HG02885 (cell line): ENCODE measurements at regions not wholly inside any gene's neighbourhood (a gene's known extent, or its start where the extent isn't known, plus 50 kb on each side); places are given as distances from the start of the nearest gene placed in this dataset.

Source experiments
- ATAC-seq: cut with Tn5 transposase; IDR thresholded peaks from one replicate; pipeline ENCODE4 v1.9.1; 2021; ENCODE audit warnings: mild to moderate bottlenecking; ENCODE audit not compliant: unreplicated experiment, poor library complexity

DNA sequence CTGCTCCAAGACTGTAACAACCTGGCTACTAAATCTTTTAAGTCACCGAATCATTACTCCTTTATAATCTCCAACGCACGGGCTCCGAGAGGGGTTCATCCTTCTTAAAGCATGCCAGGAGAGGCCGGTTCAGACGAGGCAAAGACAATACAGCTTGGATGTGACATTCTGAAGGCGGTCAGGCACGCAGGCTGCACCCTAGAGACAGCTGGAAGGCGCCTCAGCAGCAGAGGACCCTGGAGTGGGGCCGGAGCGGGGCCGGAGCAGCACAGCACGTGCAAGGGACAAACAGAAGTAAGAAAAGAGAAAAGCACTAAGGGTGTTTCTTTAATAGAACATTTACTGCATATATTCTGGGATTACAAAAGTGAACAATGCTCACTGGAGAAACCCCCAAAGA, 97.8 kb upstream of the PPP2R2D start:
- no peak for ATAC-seq

- no peak for ATAC-seq
These were observed 96.9 kb upstream of the PPP2R2D start for GRCh38 chr10:131803860-131804425.

DNA sequence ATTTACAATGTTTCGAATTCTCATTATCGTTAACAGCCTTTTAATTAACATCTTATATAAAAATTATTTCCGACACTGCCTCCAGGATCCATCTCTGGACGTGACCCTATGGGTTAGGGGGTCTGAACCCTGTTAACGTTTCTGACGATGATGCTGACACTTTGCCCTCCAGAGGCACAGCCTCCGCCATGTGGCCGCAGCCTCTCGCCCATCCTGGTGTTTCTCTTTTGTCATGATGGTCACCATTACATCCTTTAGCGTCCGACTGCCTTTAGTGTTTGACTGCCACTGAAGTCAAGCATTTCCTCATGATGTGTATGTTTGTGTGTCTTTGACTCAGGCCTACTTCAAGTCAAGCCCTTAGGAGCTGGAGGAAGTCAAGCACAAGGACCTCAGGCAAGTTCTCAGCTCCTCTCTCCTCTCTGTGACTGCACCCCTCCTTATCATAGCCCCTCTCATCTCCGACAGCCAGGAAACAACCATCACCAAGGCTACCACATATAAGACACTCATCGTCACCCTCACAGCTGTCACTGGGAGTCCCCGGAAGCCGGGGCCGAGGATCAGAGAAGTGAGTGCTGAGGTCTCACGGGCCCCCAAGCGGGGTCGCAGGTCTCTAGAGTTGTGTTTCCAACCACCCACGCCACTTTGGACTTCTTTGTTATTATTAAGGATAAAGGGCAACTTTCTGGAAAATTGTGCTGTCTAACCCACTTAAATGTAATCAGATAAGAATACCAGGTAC, 96.1 kb upstream of the PPP2R2D start:
- no peak for ATAC-seq

DNA sequence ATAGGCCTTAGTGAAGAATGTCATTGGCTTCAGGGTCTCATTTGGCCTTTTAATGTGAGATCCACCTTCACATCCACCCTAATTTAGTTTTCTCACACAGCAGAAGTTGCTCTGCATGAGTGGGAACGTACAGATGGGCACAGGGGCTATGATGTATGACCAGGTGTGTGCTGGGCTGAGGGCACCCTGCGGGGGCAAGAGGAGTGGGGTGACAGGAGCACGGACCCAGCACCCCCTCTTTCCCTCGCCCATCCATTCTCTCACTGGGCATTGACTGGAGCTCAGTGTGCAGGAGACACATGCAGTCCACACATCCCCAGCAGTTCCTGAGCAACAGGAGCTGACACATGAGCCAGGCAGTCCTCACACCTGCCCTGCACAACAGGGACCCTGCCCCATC, 95.1 kb upstream of the PPP2R2D start:
- no peak for ATAC-seq

DNA sequence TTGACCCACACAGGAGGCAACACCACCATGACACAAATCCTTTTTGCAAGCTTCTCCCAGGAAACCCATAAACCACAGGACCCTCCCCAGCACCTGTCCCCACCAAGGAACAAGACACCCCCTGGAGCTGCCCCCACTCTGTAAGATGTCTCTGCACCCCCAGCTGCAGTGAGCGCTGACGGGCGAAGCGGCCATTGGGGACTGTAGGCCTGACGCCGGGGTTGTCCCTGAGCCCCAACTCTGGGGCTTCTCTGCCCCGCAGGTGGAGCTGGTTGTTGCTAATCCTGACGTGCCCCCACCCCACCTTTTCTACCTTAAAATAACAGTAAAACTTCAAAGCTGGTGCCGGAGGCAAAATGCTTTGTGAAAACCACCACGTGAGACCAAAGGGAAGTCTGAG, 94.7 kb upstream of the PPP2R2D start:
- ATAC-seq = no peak

- no peak for ATAC-seq
These were observed 94.0 kb upstream of the PPP2R2D start for GRCh38 chr10:131806646-131807317.

DNA sequence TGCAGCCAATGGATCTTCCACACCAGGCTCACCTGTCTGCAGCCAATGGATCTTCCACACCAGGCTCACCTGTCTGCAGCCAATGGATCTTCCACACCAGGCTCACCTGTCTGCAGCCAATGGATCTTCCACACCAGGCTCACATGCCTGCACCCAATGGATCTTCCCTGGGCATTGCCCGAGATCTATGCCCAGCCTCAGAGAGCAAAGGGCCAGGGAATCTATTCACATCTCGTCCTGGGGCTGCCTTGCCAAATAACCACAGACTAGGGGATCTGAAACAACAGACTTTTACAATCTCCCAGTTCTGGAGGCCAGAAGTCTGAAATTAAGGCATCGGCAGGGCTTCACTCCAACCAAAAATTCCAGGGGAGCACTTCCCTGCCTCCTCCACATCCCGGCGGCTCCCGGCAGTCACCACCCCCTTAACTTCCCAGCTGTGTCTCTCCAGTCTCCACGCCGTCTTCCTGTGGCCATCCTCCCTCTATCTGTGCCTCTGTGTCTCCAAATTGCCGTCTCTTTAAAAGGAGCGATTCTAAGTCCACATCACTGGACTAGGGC, 92.4 kb upstream of the PPP2R2D start:
- no peak for ATAC-seq

DNA sequence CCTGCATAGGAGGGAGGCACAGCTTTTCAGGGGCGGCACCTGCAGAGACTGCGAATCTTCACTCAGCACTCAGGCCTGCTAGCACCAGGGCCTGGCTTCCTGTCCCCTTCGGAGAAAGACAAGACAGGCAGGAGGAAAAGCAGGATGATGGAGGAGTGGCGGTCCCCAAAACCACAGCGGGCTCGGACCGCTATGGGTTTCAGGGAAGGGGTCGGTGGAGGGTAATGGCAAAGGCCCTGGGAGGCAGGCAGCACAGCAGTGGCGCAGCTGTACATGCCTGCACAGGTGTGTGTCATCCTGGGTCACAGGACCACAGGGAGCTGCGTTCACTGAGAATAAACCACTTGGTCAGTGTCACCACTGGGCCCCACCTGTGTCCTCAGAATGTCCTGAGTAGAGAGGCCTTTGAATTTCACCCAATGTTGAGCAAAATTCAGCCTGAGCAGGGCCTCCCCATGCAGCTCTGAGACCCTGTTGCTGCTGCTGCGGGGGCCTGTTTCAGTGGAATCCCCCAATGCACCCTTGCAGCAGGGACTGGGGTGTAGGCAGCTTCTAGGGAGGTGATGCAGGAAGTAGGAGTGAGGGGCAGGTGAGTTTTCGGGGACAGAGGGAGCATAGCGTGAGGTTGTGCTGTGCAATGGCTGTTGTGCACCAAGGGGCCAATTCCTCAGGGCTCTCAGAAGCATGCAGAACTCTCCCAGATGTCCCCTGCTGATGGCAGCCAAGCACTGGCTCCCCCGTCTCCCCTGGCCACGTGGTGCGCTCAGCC, 90.6 kb upstream of the PPP2R2D start:
- ATAC-seq = no peak

DNA sequence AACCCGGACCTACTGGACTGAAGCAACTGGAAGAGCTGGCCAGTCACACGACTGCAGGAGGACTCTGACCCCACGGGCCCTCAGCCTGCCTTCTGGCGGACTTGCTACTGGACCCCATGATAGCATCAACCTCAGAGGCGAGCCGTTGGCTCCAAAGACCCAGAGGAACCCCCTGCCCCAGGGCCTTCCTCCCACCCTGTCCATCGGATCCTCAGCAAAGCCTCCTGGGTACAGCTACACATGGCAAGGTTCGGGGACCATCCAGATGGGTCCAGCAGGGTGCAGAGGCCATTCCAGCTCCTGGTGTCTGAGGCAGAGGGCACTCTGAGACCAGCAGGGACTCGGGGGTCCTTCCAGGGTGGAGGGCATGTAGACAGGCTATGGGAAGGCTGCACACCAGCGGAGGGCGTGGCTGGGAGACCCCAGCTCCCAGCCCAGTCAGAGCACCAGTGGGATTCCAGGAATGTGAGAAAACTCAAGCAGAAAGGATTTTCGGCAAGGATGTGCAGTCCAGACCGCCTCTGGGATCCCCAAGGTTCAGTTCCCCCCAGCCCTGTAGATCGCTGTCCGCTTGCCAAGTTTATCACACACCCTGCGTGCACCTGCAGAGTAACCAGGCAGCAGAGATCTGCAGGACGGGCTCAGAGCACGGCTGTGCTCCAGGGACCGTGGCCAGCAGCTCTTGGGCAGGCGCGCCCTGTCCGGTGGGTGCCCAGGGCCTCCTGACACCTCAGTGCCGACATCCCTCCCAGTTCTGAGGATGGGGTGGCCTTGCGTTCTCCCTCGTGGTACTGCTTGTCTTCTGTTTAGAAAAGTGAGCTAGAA, 89.8 kb upstream of the PPP2R2D start:
- no peak for ATAC-seq

DNA sequence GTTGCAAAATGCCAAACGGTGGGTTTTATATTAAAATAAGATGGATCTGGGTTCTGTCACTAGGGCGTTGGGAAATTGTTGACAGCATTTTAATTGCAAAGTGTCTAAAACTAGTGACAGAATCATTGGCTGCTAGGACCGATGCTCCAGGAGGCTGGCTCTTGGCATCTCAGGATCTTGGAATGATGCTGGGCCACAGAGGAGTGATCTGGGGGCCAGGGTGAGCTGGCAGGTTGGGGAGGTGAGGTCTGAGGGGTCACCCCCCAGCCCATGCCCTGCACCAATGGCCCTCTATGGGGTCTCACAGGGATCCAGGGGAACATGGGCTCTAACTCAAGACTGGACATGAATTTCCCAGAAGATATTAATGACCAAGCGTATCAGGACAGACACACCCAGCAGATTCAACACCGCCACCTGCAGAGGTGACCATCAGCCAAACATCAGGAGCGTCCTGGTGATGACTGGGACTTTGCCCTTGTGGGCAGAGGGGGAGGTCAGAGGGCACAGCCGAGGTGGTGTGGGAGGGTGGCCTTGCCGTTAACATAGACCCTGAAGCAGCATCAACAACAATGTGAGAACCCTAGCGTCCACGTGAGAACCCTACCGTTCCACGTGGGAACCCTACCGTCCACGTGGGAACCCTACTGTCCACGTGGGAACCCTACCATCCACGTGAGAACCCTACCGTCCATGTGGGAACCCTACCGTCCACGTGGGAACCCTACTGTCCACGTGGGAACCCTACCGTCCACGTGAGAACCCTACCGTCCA, 89.0 kb upstream of the PPP2R2D start:
- ATAC-seq = no peak

- ATAC-seq = no peak
These were observed 87.8 kb upstream of the PPP2R2D start for GRCh38 chr10:131812736-131813604.

DNA sequence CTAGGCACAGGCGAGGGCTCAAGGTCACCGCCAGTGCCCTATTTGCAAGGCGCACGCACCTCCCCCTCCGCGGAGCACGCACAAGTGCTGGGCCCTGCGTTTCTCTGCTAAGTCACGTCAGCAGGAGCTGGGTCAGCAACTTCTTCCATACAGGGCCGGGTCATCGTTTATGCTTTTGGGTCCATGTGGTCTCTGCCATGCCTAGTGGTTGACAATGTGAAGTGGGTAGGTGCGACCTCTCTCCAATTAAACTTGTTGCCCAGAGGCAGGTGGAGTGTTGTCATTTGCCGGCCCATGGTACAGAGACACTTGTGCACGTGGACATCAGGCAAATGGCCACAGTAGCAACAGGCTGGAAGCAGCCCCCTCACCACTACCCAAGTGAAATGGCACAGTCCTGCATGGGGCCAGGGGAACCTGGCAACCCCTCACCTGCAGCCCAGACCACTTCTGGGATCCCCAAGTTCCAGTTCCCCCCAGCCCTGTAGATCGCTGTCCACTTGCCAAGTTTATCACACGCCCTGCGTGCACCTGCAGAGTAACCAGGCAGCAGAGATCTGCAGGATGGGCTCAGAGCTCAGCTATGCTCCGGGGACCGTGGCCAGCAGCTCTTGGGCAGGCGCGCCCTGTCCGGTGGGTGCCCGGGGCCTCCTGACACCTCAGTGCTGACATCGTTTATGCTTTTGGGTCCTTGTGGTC, 86.1 kb upstream of the PPP2R2D start:
- ATAC-seq = no peak

DNA sequence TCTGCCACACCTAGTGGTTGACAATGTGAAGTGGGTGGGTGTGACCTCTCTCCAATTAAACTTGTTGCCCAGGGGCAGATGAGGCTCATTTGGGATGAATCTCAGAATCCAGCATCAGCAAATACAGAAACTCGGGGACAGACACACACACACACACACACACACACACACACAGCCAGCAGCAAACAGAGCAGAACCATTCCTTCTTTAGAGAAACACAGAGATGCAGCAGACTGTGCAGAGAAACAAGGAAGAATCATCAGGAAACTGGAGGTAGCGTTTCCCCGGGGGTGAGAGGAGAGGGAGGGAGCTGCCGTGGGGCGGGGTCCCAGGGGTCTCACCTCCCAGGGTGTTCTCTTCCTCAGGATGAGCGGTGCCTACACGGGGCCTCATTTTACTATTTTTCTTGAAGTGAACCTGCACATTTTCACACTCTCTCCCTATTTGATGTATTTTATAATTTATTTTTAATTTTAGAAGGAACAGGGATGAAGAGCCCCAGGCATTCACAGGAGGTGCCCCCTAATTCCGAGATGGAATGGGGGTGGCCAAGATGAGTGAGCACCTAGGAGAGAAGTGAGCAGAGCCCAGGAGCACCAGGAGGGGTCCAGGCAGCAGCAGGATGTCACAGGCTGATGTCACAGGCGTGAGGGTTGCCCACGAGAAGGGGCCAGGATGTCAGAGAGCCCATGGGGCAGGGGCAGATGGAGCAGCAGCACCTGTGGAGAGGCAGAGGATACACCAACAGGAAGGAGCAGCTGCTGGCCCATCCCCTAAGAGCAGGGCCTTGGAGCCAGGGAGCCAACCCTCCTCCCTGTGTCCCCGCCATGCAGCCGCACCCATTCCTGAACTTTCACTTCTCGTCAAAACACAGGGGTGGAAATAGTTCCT, 85.3 kb upstream of the PPP2R2D start:
- no peak for ATAC-seq

DNA sequence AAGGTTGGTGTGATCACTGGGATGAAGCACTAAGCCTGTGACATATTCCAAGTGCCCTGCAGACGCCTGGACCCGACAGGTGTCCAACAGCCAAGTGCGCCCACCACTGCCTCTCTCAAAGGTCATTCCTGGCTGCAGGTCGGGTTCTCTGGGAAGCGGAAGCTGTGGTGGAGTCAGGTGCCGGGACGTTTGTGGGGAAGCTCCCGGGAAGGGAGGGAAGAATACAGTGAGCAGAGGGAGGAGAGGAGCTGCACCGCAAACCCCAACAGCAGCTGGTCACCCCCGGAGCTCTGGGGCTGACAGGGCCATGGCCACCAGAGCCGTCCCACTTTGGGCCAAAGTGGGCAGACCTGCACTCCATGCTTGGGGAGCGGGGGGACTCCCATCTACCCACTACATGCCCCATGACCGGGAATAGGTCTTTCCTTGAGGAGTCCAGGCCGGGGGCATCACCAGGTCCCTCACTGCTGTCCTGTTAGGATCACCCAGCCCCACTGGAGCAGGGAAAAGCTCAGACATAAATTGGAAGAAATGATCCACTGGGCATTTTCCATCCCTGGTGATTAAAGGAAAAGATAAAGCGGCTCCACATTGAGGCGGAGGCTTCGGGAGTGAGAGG, 84.5 kb upstream of the PPP2R2D start:
- ATAC-seq = no peak

- ATAC-seq = no peak
These were observed 83.7 kb upstream of the PPP2R2D start for GRCh38 chr10:131816941-131817700.
